ENCODE measurements at regions not wholly inside any gene's neighbourhood (a gene's known extent, or its start where the extent isn't known, plus 50 kb on each side); places are given as distances from the start of the nearest gene placed in this dataset.

DNA sequence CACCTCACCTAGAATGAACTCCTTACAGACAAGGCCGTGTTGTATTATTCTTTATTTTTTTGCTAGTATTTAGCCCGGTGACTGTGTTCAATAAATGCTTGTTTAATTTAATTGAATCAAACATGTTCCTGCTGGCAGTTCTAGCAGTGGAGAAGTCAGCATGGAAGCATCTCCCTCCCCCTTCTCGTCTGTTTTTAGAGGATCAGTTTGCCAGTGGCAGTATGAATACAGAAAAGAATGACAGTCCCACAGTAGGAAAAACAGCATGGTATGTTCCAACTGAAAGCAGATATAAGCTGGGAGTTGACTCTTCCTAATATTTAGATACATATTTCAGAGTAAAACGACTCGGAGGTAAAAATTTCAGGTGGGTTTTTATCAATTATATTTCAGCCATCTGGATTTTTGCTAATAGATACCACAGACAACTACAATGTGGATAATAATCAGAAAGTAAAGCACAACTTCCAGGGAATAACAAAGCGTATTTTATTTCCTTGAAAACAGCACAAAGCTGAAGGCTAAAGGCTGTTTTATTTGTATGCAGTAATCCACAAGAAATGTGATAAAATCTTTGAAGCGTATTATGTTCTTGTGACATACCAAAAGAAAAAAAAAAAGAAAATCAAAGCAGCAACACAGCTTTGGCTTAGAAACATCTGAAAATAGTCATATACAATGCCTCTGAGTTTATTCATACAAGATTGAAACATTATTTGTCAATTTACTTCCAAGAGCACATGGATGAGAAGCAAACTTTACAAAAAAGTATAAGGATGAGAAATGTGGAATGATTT lies 244.5 kb upstream of the KCNMB2 start:
- 75 to 92% (median 84%) methylated on average over 7 of the region's 7 CpGs for WGBS, 5 donors
- no peak for DNase-seq
- H3K4me1 ChIP-seq, result no peaks in the 10 kb centered on the region
- H3K27ac ChIP-seq, result no peak overlapping the region
- no peaks in the 10 kb centered on the region for H3K36me3 ChIP-seq
- no peaks in the 10 kb centered on the region for H3K27me3 ChIP-seq (replicated peaks in 1 of 7)
- TF ChIP-seq POLR2A (IDR thresholded peaks at IDR 0.05) (no peak), POLR2AphosphoS5 (IDR thresholded peaks at IDR 0.05) (no peak)
- TF ChIP-seq, protein P1, sequence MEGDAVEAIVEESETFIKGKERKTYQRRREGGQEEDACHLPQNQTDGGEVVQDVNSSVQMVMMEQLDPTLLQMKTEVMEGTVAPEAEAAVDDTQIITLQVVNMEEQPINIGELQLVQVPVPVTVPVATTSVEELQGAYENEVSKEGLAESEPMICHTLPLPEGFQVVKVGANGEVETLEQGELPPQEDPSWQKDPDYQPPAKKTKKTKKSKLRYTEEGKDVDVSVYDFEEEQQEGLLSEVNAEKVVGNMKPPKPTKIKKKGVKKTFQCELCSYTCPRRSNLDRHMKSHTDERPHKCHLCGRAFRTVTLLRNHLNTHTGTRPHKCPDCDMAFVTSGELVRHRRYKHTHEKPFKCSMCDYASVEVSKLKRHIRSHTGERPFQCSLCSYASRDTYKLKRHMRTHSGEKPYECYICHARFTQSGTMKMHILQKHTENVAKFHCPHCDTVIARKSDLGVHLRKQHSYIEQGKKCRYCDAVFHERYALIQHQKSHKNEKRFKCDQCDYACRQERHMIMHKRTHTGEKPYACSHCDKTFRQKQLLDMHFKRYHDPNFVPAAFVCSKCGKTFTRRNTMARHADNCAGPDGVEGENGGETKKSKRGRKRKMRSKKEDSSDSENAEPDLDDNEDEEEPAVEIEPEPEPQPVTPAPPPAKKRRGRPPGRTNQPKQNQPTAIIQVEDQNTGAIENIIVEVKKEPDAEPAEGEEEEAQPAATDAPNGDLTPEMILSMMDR (IDR thresholded peaks at IDR 0.05 in 8 of 11, conservative IDR thresholded peaks at IDR 0.05 in 3 of 11), result no peak
- intact Hi-C loops (cut with DNase I; ENCODE audit: low total_unique reads), result no loop called here
- no peak overlapping the region for H3K4me3 ChIP-seq
- peaks cover 0 to 6% (median 0%) of the 10 kb centered on the region in 8 donors for H3K9me3 ChIP-seq

DNA sequence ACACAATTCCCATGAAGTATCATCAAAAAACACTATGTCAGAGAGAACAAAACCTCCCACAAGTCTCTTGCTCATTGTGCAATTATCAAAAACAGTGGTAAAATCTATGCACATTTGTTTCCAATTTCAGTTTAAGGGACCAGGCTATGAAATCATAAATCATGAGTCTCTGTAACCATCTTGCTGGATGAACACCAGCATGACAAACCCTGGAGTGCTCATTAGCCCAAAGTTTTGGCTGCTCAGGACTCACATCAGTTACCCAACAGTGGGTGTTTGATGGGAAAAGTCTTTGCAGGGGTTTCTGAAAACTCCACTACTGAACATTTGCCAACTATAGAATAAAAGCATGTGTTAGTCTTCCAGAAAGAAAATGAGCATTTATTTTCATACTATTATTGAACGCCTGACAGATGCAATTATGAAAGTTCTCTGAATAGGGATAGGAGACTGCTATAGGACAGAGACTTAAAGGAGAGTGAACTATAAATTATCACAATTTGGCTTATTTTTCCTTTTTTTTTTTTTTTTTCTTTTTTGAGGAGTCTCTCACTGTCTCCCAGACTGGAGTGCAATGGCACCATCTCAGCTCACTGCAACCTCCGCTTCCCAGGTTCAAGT lies 240.8 kb upstream of the KCNMB2 start:
- no peaks in the 10 kb centered on the region for H3K4me1 ChIP-seq
- WGBS, 5 donors, result 95 to 100% (median 99%) methylated on average over 2 of the region's 2 CpGs
- DNase-seq, result no peak
- intact Hi-C loops (cut with DNase I; ENCODE audit: low total_unique reads), result no loop called here
- TF ChIP-seq POLR2A (IDR thresholded peaks at IDR 0.05), result no peak
- TF ChIP-seq POLR2AphosphoS5 (IDR thresholded peaks at IDR 0.05), result no peak
- TF ChIP-seq, protein P1 (IDR thresholded peaks at IDR 0.05 in 8 of 11, conservative IDR thresholded peaks at IDR 0.05 in 3 of 11), result no peak
- H3K27me3 ChIP-seq (replicated peaks in 1 of 7), result no peaks in the 10 kb centered on the region
- no peak overlapping the region for H3K4me3 ChIP-seq
- no peak overlapping the region for H3K27ac ChIP-seq
- no peaks in the 10 kb centered on the region for H3K36me3 ChIP-seq
- no peaks in the 10 kb centered on the region for H3K9me3 ChIP-seq

DNA sequence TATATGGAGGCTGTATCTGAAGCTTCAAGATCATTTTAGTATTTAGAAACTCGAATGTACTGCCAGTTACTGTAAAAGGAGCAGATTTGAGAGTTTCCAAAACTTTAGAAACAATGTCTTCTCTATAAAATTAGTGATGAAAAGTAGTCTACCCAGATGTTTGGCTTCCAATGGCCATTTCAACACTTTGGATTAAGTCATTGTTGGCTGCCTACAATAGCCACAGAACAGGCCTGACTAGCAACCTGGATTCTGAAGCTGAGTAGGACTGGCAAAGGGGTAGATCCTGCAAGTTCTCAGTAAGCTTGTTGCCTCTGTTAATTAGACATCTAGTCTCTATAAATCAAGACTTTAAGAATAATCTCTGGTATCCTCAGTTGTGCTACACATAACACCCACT lies 239.0 kb upstream of the KCNMB2 start:
- WGBS, 5 donors, result 51 to 82% (median 67%) methylated on average over 1 of the region's 1 CpG
- H3K4me1 ChIP-seq, result no peaks in the 10 kb centered on the region
- TF ChIP-seq POLR2AphosphoS5 (IDR thresholded peaks at IDR 0.05) (no peak), POLR2A (IDR thresholded peaks at IDR 0.05) (no peak)
- TF ChIP-seq, protein P1 (IDR thresholded peaks at IDR 0.05 in 8 of 11, conservative IDR thresholded peaks at IDR 0.05 in 3 of 11), result no peak
- H3K27ac ChIP-seq, result no peak overlapping the region
- no peak overlapping the region for H3K4me3 ChIP-seq
- no peaks in the 10 kb centered on the region for H3K27me3 ChIP-seq (replicated peaks in 1 of 7)
- intact Hi-C loops (cut with DNase I; ENCODE audit: low total_unique reads), result no loop called here
- no peak for DNase-seq
- H3K9me3 ChIP-seq, result no peaks in the 10 kb centered on the region
- no peaks in the 10 kb centered on the region for H3K36me3 ChIP-seq

GRCh38 chr3:178297740-178298139 lies 238.5 kb upstream of the KCNMB2 start:
- intact Hi-C loops (cut with DNase I; ENCODE audit: low total_unique reads), result no loop called here
- TF ChIP-seq POLR2AphosphoS5 (IDR thresholded peaks at IDR 0.05), result no peak
- TF ChIP-seq POLR2A (IDR thresholded peaks at IDR 0.05), result no peak
- TF ChIP-seq, protein P1 (IDR thresholded peaks at IDR 0.05 in 8 of 11, conservative IDR thresholded peaks at IDR 0.05 in 3 of 11), result no peak
- H3K27me3 ChIP-seq (replicated peaks in 1 of 7), result no peaks in the 10 kb centered on the region
- no peaks in the 10 kb centered on the region for H3K4me1 ChIP-seq
- H3K27ac ChIP-seq, result no peak overlapping the region
- no peaks in the 10 kb centered on the region for H3K36me3 ChIP-seq
- H3K4me3 ChIP-seq, result no peak overlapping the region
- 79 to 86% (median 80%) methylated on average over 8 of the region's 8 CpGs for WGBS, 5 donors
- DNase-seq, result no peak
- no peaks in the 10 kb centered on the region for H3K9me3 ChIP-seq

Data from spleen (tissue), 11 donors.